NCI-H2081 treated with DMSO at 0.1 percent for 48 hours (cell line): ENCODE measurements at regions not wholly inside any gene's neighbourhood (a gene's known extent, or its start where the extent isn't known, plus 50 kb on each side); places are given as distances from the start of the nearest gene placed in this dataset.

Experiments used
- DNase-seq: peaks from one replicate; lab custom pipeline; 2025; lab: John Stamatoyannopoulos, UW

DNA sequence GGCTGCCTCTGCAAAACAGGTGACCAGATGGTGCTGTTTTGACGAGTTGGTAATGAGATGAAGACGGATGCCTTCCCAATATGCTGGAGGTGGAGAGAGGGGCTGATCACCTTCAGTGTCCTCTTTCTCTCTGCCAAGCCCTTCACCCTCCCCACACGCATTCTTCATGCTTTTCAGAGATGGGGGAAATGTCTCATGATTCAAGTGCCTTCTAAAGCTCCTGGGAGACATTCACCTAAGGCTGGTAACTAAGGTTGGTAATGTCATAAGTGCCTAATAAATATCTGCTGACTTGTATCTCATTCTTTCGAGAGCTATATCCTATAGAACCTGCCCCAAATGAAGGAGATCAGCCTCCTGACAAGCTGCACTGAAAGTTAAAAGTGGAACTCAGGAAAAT is 86.2 kb upstream of the MBNL2 start:
- DNase-seq = no peak

DNA sequence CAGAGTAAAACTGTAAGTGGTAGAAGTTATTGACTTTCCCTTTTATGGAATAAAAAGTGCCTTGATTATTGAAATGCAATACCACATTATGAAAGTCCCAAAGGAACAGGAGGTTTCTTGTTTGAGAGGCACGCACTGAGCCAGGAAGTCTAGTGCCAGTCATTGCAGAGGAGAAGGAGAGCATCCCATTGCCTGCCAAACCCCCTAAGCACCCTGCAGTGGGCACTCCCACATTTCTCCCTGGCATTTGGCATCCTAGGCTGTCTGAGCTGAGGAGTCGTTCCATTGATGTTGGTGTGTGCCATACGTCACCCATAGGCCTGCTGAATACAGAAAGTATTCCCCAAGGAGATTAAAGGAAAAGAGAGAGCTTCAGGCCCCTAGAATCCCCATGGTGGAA is 85.7 kb upstream of the MBNL2 start:
- no peak for DNase-seq

DNA sequence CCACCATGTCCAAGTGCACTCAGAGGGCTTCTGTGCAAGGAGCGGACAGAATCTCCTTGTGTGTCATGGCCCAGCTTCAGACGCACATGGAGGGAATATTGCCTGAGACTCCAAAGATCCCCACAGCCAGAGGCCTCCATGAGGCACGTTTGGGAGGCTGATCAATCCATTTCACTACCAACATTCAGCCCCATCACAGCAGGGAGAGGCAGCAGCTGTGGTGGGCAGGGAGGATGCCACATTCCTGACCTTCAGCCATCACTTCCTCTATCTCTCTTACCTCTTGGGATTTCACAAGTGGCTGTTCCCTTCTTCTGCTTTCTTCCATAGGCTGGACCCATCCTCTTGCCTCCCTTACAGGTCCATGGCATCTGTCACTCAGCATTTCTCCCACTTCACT is 82.4 kb upstream of the MBNL2 start:
- no peak for DNase-seq

GRCh38 chr13:97140131-97140530 is 82.0 kb upstream of the MBNL2 start:
- no peak for DNase-seq

DNA sequence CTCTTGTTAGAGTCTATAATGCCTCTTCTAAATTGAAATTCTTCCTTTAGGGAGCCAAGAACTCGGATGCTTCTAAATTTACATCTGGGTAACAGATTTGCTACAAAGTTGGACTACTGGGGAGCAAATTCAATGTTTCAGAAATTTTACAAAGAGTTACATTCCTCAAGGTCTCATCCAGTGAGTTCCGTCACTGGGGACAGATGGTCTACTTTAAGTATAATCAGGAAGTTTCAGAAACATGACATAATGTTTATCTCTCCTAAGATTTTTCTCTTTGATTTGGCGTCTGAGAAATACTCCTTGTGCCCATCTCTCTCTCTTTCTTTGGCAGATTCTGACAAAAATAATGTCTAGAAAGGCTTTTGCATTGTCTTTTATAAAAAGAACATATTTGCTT is 81.5 kb upstream of the MBNL2 start:
- DNase-seq = no peak

- DNase-seq = no peak
Observed at GRCh38 chr13:97141097-97141496, 81.0 kb upstream of the MBNL2 start.

GRCh38 chr13:97141564-97142005 is 80.5 kb upstream of the MBNL2 start:
- no peak for DNase-seq

GRCh38 chr13:97142452-97142851 is 79.7 kb upstream of the MBNL2 start:
- DNase-seq = no peak

GRCh38 chr13:97145057-97145456 is 77.1 kb upstream of the MBNL2 start:
- DNase-seq = no peak

GRCh38 chr13:97148894-97149293 is 73.2 kb upstream of the MBNL2 start:
- DNase-seq = no peak

- no peak for DNase-seq
Observed at GRCh38 chr13:97160421-97160820, 61.7 kb upstream of the MBNL2 start.

DNA sequence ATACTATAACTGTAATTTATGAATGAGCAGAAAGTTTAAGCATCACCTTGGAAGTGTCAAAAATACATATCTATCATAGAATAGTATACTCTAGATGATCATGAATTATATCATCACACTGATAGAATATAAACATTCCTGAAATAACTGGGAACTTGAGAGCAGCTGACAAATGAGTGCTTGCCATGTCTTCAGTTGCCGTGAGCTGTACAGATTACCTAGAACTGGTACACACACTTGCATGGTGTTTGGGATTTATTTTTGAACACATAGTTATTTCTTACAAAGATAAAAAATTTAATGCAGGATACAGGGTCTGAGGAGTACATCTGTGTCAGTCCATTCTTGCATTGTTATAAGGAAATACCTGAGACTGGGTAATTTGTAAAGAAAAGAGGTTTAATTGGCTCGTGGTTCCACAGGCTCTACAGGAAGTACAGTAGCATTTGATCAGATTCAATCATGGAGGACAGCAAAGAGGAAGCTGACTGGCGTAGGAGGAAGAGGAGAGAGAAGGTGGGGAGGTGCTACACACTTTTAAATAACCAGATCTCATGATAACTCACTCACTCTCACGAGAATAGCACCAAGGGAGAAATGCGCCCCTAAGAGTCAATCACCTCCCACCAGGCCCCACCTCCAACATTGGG is 60.4 kb upstream of the MBNL2 start:
- no peak for DNase-seq

DNA sequence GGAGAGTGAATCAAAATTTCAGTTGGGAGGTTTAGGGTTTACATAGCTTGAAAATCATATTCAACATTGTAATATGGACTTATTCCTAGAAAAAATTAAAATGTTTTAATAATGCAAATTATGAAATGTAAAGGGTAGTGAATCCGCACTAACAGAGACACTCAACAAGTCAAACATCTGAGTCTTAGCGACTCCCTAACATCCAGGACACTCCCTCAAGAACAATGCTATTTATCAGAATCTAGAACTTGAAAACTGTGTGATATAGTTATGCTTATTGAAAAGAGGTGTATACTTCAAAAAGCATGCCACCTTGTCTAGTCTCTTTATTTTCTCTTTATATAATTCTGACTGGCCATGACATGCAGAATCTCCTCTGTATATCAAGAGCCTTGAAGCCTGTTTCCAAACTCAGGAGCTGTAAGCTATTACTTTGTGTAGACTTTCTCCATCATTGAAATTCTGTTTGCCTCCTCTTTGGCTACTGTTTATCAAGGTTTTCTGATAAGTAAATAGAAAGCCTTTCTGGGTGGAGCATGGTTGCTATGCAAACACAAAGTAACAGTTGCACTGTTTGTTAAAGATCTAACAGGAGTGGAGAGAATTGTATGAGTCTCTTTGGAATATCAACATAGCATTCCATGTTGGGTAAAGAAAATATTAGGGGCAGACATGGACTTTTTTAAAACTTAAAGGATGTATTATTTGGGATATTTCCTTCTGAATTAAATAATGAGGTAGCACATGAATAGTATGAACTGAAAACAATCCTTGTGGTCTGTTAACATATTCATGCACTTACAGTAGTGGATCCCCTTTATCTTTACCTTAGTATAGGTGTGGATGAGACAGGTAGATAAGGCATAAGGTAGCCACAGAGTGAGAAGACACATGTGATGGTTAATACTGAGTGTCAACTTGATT is 56.4 kb upstream of the MBNL2 start:
- no peak for DNase-seq

DNA sequence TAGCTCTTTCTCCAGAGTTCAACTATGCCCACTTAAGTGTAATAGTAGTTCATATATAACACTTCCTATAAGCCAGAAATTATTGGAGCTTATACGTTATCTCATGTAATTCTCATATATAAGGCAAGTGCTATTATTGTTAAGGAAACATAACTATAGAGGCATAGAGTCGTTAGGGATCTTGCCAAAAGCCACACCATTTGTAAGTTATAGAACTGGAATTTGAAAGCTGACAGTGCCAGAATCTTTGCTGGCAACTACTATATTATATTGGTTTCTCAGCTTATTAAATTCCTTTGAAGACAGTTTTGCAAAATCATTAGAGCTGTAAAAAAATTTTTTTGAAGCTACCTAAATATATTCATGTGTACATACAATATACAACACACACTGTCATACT is 51.0 kb upstream of the MBNL2 start:
- no peak for DNase-seq
